22Rv1 (cell line): ENCODE measurements at regions not wholly inside any gene's neighbourhood (a gene's known extent, or its start where the extent isn't known, plus 50 kb on each side); places are given as distances from the start of the nearest gene placed in this dataset.

ENCODE experiments used
- CTCF ChIP-seq: fragments of 450-650 bp; IDR thresholded peaks from 2 replicates; pipeline ENCODE4 v1.5.1; 2017; ENCODE audit warnings: mild to moderate bottlenecking
- ZFX ChIP-seq: fragments of 450-650 bp; IDR thresholded peaks from 2 replicates; pipeline ENCODE4 v1.6.1; 2017; ENCODE audit warnings: antibody characterized with exemption, borderline replicate concordance

GRCh38 chr6:75029333-75029732, 176.5 kb downstream of the COL12A1 start:
- TF ChIP-seq CTCF = no peak
- TF ChIP-seq ZFX = no peak
